ENCODE measurements at regions not wholly inside any gene's neighbourhood (a gene's known extent, or its start where the extent isn't known, plus 50 kb on each side); places are given as distances from the start of the nearest gene placed in this dataset.
"Not testable (repeated sequence)": the region's sequence is repeated elsewhere in the genome, so short reads cannot be mapped to it uniquely, and the experiment has no call there.

DNA sequence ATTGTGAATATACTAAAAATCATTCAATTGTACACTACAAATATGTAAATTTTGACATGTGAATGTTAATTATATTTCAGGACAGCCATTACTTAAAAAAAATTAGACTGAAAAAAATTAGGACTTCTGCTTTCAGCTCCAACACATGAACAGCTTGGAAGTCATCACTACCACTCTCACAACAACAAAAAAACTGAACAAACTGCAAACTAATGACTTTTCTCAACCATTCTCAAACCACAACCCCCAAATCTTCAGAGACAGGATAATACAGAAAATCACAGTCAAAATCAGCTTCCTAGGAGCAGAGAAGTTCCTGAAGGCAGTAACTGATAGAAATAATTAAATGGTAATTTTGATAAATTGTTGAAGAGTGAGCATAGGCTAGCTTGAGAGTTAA is 686.4 kb downstream of the TLE1 start:
- DNase-seq (ENCODE audit: low spot score) = no peak

DNA sequence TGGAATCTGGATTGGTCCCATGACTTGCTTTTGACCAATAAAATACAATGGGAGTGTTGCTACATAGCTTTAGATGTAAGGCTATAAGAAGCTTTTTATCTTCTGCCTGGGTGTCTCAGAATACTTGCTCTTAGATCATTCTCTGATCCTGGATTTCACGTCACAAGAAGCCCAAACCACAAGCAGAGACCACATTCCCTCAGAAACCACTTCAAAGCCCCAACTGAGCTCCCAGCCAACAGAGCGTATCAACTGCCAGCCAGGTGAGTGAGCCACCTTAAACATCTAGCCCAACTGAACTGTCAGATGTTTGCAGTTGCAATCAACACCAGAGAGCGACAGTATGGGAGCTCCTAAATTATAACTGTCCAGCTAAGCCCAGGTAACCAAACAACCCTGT is 687.1 kb downstream of the TLE1 start:
- DNase-seq (ENCODE audit: low spot score) = no peak

DNA sequence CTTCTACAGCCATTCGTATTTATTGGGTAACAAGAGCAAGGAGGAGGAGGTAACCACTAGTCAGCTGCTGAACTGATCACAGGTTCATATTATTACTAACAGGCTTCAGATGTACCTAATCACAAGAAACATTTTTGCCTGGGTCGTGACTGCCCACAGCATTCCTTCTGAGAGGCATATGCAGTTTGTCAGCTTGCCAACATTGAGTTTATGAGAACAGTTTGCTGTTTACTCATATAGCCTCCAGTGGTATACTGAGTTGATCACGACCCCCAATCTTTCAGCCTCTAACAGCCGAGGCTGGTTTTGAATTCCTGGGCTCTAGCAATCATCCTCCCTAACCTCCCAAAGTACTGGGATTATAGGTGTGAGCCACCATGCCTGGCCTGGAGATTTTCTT is 693.6 kb downstream of the TLE1 start:
- no peak for DNase-seq (ENCODE audit: low spot score)

DNA sequence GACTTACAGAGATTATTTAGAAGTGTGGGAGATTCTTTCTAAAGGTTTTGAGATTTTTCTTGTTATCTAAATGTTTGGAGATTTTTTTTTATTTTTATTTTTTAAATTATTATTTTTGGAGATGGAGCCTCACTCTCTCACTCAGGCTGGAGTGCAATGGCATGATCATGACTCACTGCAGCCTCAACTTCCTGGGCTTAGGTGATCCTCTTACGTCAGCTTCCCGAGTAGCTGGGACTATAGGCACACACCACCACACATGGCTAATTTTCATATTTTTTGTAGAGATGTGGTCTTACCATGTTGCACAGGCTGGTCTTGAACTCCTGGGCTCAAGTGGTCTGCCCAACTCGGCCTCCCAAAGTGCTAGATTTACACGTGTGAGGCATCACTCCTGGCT is 694.5 kb downstream of the TLE1 start:
- DNase-seq (ENCODE audit: low spot score) = no peak

DNA sequence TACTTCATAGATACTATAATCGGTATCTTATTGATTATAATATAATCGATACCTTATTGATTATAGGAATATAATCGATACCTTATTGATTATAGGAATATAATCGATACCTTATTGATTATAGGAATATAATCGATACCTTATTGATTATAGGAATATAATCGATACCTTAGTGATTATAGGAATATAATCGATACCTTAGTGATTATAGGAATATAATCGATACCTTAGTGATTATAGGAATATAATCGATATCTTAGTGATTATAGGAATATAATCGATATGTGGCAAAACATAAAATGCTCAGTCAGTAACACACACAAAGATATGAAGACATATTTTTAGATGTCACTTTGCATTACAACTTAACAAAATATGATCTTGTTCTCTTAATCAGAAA is 703.8 kb downstream of the TLE1 start:
- not testable (repeated sequence) for DNase-seq (ENCODE audit: low spot score)

DNA sequence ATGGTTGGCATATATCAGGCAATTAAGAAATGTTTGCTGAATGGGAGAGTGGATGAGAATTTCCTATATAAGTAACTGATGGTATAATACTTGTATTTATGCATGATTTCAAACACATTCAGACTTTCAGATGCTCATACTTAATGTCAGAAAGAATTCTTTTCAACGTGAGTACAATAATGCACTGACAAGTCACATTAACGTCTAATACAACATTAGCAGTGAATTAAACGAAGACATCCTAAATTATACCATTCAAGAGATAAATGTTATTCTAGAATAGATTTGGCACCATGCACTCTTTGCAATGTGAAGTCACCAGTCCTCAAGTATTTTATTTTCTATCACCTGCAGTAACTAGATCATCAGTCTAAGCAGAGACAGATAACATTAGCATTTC is 712.9 kb downstream of the TLE1 start:
- DNase-seq (ENCODE audit: low spot score) = no peak

DNA sequence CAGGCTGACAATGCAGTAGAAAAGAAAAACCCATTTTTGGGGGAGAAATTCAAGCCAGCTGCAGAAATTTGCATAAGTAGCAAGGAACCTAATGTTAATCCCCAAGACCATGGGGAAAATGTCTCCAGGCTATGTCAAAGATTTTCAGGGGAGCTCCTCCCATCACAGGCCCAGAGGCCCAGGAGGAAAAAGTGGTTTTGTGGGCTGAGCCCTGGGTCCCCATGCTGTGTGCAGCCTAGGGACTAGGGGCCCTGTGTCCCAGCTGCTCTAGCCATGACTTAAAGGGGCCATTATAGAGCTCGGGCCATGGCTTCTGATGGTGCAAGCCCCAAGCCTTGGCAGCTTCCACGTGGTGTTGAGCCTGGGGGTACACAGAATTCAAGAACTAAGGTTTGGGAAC is 719.0 kb downstream of the TLE1 start:
- not testable (repeated sequence) for DNase-seq (ENCODE audit: low spot score)

DNA sequence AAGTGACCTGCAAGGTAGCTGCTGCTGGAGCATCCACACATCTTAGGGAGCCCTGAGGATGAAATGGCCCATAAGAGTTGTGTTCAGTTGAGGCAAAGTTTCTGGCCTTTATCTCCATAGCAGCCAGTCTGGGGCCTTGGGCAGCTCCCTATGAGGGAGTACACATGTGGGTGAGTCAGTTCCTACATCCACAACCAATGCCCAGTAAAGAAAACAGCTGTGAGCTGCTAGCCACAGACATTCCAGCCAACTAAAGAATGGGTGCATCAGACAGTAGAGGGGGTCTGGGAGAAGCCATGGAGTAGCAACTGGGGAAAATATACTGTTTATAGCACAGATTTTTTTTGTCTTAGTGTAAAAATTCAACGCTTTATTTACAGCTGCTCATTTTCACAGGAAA is 720.7 kb downstream of the TLE1 start:
- DNase-seq (ENCODE audit: low spot score) = no peak

DNA sequence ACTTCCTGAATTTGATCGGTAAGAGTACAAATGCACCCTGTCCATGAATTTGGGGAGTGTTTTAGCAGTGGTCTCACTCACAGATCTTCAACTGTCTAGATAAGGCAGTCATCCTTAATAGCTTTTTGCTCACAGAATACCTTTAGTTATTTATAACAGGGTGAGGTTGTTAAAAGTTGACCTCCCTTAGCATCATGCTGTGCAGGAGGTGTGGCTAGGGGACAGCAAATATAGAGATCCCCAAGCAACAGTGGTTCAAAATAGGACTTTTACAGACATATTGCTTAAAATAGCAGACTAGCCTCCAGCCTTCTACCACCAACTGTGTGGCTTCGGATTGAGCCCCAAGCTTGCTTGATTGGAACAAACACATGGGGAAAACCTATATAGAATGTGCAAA is 724.4 kb downstream of the TLE1 start:
- no peak for DNase-seq (ENCODE audit: low spot score)

DNA sequence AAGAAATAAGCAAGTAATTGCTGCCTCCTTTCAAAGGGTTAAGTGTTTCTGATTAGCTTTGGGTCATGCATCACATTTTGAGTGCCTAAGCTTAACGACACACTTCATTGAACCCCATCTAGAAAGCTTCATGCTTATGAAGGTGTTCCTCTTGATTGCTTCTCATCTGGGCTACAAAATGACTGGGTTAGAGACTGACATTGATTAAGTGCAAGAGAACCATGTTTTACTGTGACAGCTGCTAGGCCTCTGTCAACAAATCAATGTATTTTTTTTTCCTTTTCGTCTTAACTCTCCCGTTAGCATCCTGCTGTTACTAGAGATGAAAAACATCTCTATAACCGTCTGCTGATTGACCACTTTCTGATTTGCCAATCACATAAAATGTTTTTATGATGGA is 725.0 kb downstream of the TLE1 start:
- no peak for DNase-seq (ENCODE audit: low spot score)

DNA sequence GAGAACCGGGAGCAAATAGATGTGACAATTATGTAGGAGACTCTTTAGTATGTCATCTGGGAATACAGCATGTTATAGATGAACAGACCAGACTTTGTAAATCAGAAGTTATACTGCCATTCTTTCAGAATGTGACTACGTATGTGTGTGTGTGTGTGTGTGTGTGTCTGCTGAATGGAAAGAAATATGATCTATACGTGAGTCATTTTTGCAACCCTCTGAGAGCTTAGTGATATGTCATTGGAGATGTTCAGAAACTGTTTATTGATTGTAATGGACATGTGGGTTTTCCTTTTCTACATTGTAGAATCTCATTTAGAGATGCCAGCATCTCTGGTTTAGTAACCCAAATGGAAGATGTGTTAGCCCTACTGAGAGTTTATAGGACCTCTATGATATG is 731.5 kb downstream of the TLE1 start:
- no peak for DNase-seq (ENCODE audit: low spot score)

DNA sequence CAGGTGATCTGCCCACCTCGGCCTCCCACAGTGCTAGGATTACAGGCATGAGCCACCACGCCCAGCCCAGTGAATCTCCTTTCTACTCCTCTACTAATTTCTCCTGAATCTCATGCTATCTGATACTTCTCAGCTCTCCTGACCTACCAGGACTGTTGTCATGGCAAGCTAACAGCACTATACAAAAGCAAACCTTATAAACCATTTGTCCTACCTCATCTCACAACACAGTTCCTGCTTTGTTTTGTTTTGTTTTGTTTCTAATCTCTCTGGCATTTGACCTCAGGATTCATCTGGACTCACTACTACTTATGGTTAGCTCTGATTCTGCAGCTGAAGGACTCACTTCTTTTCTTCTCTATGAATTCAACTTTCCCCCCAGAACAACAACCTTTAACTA is 734.8 kb downstream of the TLE1 start:
- no peak for DNase-seq (ENCODE audit: low spot score)

DNA sequence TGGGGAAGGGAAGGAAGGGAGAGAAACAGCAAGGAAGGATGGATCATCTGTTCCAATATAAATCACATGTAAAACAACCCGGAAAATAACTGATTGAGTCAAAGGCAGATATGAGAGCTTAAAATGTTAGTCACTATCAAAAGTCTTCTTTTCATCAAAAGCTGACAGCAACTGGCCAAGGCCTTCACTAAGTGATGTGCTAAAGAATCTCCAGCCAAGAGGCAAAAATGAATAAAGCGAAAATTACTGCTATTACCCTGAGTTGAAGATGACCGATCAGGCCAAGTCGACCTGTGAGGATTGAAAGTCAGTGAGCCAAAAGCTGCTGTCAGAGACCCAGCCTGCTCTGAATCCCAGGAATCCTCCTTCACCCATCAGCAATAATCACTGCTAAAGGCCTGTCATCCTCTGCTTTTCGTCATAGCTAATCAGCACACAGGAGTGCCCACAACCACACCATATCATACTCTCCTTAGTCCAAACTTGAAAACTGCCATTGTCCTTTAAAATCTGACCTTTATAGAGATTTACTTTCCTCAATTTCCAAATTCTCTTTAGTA is 736.9 kb downstream of the TLE1 start:
- no peak for DNase-seq (ENCODE audit: low spot score)

DNA sequence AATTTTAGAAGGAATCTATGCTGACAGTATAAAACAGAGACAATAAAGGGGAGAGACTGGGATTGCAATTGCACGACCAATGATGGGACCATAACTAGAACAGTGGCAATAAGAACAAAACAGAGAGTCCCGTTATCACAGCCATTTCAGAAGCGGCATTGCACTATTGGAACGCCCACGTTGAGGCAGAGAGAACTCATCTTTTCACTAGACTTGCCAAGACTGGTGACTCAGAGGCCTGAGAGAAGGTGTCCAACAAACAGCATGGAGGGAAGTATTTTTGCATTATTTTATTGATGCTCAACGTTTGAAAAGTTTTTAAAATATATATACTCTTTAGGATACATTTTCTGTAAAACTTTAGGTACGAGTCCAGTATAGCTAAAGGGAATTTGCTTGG is 737.7 kb downstream of the TLE1 start:
- no peak for DNase-seq (ENCODE audit: low spot score)

DNA sequence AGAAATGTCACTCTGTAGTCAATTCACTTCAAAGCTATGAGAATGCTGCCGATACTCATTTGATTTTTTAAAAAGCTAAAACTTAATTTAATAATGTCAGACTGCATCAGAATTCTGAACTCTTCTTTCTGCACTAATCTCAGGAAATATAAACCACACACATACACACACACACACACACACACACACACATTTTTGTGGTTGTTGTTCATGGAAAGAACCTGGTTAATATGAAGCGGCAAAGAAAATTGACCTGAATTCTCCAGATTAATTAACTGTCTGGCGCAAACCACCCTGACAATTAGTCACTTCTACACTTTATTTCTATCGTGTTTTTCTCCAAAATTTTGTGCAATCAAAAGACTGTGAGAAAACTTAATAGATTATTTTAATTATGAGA is 740.5 kb downstream of the TLE1 start:
- DNase-seq (ENCODE audit: low spot score) = no peak

DNA sequence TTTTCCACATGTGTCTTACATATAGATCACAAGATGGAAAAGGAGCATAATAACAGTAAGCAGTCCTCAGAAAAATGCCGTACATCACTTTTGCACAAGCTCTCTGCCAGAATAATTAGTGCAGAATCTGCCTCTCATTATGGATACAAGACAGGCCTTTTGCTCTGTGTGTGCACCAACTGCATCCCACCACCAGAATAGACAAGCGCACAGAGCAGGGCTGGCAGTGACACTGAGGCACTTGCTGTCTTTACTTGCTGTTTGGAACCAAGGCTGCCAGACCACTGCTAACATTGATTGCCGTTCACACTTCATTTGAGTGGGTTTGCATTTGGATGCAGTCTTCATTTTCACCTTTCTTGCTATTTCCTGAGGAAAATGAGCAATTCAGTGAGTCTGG is 741.3 kb downstream of the TLE1 start:
- DNase-seq (ENCODE audit: low spot score) = no peak

DNA sequence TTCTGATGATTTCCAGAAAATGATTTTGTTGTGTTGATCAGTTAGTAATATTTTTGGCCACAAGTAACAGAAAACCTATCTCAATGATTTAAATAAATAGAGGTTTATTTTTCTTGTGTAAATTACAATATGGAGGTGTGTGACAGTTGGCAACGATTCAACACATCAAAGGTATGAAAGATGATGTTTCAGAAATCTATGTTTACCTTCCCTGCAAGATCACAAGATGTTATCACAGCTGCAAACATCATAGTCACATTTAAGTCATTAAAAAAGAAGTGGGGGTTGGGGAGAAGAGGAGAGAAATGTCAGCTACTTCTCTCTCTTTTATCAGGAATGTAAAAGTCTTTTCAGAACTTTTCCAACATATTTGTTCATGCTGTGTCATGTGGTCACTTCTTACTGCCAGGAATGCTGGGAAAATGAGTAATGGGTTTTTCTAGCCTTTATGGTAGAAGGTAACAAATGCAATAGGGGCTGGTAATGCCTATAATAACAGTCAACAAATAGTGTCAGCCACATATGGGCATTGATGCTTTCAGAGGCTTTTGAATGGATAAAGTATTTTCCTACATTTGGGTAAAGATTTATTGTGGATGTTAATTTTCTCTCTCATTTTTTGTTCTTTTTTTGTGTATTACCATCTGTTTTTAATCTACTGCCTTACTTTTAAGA is 742.7 kb downstream of the TLE1 start:
- DNase-seq (ENCODE audit: low spot score) = no peak

DNA sequence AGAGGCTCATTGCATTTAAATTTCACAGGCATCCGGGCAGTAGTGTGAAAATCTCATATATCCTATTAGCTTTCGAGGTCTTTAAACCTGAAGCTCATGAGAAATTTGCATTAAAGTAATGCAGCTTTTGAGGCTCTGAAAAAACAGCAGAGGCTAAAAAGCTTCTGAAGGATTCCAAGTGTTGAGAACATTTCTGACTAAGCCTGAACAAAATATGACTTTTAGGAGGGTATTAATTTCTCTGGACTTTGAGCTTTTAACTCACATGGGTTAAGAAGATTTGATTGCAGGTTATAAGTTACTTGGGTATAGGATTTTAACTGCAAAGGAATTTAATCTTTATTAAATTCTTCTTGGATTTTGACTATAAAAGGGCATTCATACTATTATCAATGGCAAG is 743.9 kb downstream of the TLE1 start:
- DNase-seq (ENCODE audit: low spot score) = no peak

DNA sequence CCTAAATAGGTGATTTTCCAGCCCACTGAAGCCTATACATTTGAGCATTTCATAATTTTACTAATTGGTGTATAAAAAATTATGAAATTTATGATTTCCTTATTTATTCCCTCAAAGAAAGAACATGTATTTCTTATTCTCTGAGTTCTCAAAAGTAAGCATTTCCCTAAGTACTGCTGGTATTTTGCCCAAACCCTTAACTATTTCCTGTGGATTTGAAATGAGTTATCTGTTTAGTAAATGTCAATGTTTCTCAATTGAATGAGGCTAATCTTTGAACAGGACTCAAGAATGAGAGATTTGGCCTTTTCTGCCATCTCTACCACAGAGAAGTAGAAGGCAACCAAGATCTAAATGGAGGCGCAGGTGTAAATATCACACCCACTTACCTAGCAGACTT is 751.7 kb downstream of the TLE1 start:
- no peak for DNase-seq (ENCODE audit: low spot score)

DNA sequence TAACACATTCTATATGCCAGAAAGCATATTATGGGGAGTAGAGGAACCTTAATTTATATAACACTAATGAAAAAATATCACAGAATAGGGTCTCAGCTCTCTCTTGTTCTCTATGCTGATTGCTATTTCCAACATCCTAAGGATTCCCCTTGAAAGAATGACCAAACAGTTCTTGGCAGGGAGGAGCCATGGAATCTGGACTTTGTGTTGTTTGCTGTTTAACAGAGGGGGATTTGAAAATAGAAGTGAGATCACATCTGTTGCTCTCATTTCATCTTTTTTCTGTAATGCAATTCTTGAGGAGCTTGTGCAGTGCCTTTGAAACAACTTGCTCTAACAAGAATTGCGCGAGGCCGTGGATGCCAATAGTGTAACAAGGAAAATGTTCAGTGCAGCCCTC is 755.3 kb downstream of the TLE1 start:
- no peak for DNase-seq (ENCODE audit: low spot score)

DNA sequence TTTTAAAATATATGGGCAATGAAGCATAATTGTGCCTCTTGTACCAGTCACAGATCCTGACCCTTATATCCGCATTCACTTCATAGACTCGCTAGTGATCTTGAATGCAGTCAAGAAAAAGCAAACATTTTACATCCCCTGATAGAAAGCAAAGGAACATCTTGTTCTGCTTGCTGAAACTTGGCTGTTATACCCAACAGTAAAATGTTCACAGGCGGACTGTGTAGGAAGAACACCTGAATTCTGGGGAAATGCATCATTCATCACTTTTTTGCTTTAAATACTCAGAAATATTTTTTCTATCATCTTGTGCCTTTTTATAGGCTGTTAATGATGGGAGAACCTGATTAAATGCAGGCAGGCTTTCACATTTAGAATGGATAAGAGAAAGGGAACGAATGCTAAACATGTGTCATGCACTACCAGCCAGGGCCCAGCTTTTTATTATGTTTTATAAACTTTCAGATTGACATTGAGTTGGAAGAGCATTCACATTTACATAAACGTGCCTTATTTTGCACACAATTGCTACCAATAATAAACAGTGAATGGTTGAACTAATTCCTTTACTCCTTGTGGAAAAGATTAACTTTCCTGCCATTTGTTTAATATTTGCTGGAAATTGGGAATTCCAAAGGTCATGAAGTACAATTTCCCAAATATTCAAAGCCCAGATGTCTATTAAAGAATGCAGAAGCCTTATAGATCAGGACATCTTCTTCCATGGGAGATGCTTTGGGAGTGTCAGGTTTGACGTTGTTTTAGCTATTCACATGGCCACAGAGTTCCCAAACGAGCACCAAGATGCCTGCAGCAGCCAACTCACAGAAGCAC is 756.2 kb downstream of the TLE1 start:
- DNase-seq (ENCODE audit: low spot score) = no peak

DNA sequence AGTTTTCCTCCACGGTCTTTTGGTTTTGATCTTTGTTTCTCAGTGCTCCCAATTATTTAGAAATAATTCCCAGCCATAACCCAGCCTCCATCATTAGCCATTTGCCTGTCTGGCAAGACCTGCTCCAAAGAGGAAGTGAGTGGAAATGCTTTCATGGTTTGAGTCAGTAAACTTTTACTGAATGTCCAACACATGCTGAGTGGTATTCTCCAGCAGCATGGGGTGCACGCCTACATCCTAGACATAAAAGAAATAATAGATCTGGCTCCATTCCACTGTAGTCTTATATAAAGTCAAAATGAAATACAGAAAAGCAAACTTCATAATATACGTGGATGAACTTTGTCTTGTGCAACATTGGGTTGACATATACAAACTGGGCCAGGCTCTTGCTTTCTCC is 757.2 kb downstream of the TLE1 start:
- DNase-seq (ENCODE audit: low spot score) = no peak

DNA sequence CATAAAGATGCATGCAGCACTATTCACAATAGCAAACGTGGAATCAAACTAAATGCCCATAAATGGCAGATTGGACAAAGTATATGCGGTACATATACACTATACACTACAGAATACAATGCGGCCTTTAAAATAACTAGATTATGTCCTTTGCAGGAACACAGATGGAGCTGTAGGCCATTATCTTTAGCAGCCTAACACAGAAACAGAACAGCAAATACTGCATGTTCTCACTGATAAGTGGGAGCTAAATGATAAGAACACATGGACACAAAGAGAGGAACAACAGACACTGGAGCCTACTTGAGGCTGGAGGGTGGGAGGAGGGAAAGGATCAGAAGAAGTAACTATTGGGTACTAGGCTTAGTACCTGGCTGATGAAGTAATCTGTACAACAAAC is 758.2 kb downstream of the TLE1 start:
- no peak for DNase-seq (ENCODE audit: low spot score)

DNA sequence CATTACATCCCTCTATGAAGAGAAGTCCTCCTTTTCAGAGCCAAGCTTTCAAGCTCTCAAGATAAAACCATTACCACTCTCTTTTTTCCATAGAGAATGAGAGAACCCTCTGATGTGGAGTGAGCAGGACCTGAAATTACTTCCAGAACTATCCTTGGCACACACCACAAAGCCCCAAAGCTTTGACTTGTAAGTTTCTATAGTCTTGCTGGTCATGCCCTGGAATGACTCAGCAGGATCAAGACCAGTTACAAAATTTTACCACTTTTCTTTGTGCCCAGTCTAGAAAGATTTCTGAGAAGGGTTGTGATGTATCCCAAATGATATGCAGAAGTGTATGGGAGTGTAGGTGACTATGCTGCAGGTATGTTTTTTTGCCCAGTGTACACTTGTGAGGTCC is 760.6 kb downstream of the TLE1 start:
- DNase-seq (ENCODE audit: low spot score) = no peak

All from iPS-NIHi11 (cell line).